Forelimb muscle (tissue), 1 donor: ENCODE measurements at regions not wholly inside any gene's neighbourhood (a gene's known extent, or its start where the extent isn't known, plus 50 kb on each side); places are given as distances from the start of the nearest gene placed in this dataset.
"Not testable (repeated sequence)": the region's sequence is repeated elsewhere in the genome, so short reads cannot be mapped to it uniquely, and the experiment has no call there.

ENCODE experiments used
- DNase-seq: peaks from one replicate; pipeline ENCODE4 v3.0.0-alpha.2; 2013; ENCODE audit warnings: low read depth

- DNase-seq = no peak
These were observed 64.2 kb downstream of the DACT2 start for GRCh38 chr6:168255283-168255881.

- no peak for DNase-seq
These were observed 67.3 kb downstream of the DACT2 start for GRCh38 chr6:168252267-168252666.

GRCh38 chr6:168250250-168250649 is 69.3 kb downstream of the DACT2 start:
- DNase-seq = no peak

- DNase-seq = no peak
These were observed 69.8 kb downstream of the DACT2 start for GRCh38 chr6:168249746-168250145.

GRCh38 chr6:168248148-168248620 is 71.4 kb downstream of the DACT2 start:
- DNase-seq = no peak

GRCh38 chr6:168247443-168248147 is 72.0 kb downstream of the DACT2 start:
- no peak for DNase-seq

GRCh38 chr6:168244961-168245551 is 74.5 kb downstream of the DACT2 start:
- no peak for DNase-seq

GRCh38 chr6:168243812-168244376 is 75.7 kb downstream of the DACT2 start:
- no peak for DNase-seq

- DNase-seq = no peak
These were observed 76.7 kb downstream of the DACT2 start for GRCh38 chr6:168242940-168243225.

GRCh38 chr6:168242111-168242939 is 77.3 kb downstream of the DACT2 start:
- DNase-seq = no peak

- no peak for DNase-seq
These were observed 79.4 kb downstream of the DACT2 start for GRCh38 chr6:168240160-168240559.

GRCh38 chr6:168239044-168239773 is 80.4 kb downstream of the DACT2 start:
- no peak for DNase-seq

GRCh38 chr6:168238159-168238909 is 81.2 kb downstream of the DACT2 start:
- DNase-seq = no peak

GRCh38 chr6:168233875-168234213 is 85.7 kb downstream of the DACT2 start:
- not testable (repeated sequence) for DNase-seq

- DNase-seq = no peak
These were observed 86.3 kb downstream of the DACT2 start for GRCh38 chr6:168232989-168233874.

GRCh38 chr6:168232528-168232927 is 87.0 kb downstream of the DACT2 start:
- no peak for DNase-seq

GRCh38 chr6:168232062-168232461 is 87.5 kb downstream of the DACT2 start:
- no peak for DNase-seq

GRCh38 chr6:168231393-168231957 is 88.1 kb downstream of the DACT2 start:
- DNase-seq = no peak

GRCh38 chr6:168229368-168229752 is 90.2 kb downstream of the DACT2 start:
- DNase-seq = no peak
